GM23248 (cell line): ENCODE measurements at regions not wholly inside any gene's neighbourhood (a gene's known extent, or its start where the extent isn't known, plus 50 kb on each side); places are given as distances from the start of the nearest gene placed in this dataset.
A peak's percentile ranks its signal among the peaks of the same experiment; 100 is the strongest.

Experiments
- DNase-seq: peaks from one replicate; pipeline ENCODE4 v3.0.0-alpha.2; 2015
- H2AFZ ChIP-seq: fragments of 200-600 bp; sonication (generic); 2 replicates; pipeline ENCODE4 v1.6.1; 2016; ENCODE audit warnings: antibody characterized with exemption
- H3F3A ChIP-seq: fragments of 200-600 bp; sonication (generic); 2 replicates; pipeline ENCODE4 v1.6.1; 2016; ENCODE audit warnings: mild to moderate bottlenecking, antibody characterized with exemption, mixed run types; ENCODE audit not compliant: insufficient read depth
- H3K27ac ChIP-seq: fragments of 200-600 bp; sonication (generic); 2 replicates; pipeline ENCODE4 v1.5.1; 2016; ENCODE audit warnings: mild to moderate bottlenecking
- H3K27me3 ChIP-seq: fragments of 200-600 bp; sonication (generic); replicated peaks from 2 replicates; pipeline ENCODE4 v1.6.1; 2016; ENCODE audit warnings: mild to moderate bottlenecking; ENCODE audit not compliant: insufficient read depth
- H3K36me3 ChIP-seq: fragments of 200-600 bp; sonication (generic); 2 replicates; pipeline ENCODE4 v1.6.1; 2016; ENCODE audit warnings: low read depth, mild to moderate bottlenecking
- H3K4me1 ChIP-seq: fragments of 200-600 bp; sonication (generic); 2 replicates; pipeline ENCODE4 v1.6.1; 2016; ENCODE audit warnings: mild to moderate bottlenecking; ENCODE audit not compliant: insufficient read depth
- H3K4me2 ChIP-seq: fragments of 200-600 bp; sonication (generic); one replicate; pipeline ENCODE4 v1.6.1; 2016; ENCODE audit warnings: mild to moderate bottlenecking; ENCODE audit not compliant: unreplicated experiment
- H3K4me3 ChIP-seq: fragments of 200-600 bp; sonication (generic); 2 replicates; pipeline ENCODE4 v1.5.1; 2016; ENCODE audit warnings: mild to moderate bottlenecking
- H3K79me2 ChIP-seq: fragments of 200-600 bp; sonication (generic); 2 replicates; pipeline ENCODE4 v1.6.1; 2016; ENCODE audit warnings: mild to moderate bottlenecking; ENCODE audit not compliant: insufficient read depth
- H3K9ac ChIP-seq: fragments of 200-600 bp; sonication (generic); 2 replicates; pipeline ENCODE4 v1.6.1; 2016; ENCODE audit warnings: mild to moderate bottlenecking
- H3K9me2 ChIP-seq: fragments of 200-600 bp; sonication (generic); 2 replicates; pipeline ENCODE4 v1.6.1; 2016; ENCODE audit warnings: mixed run types, mild to moderate bottlenecking, moderate library complexity; ENCODE audit not compliant: insufficient read depth
- H3K9me3 ChIP-seq: fragments of 200-600 bp; sonication (generic); one replicate; pipeline ENCODE4 v1.6.1; 2017; ENCODE audit warnings: low read depth
- H4K20me1 ChIP-seq: fragments of 200-600 bp; sonication (generic); 2 replicates; pipeline ENCODE4 v1.6.0; 2016; ENCODE audit not compliant: insufficient read depth
- EZH2 ChIP-seq: fragments of 200-600 bp; sonication (generic); IDR thresholded peaks from 2 replicates; pipeline ENCODE4 v1.6.1; 2018; ENCODE audit warnings: antibody characterized with exemption, mild to moderate bottlenecking; ENCODE audit not compliant: insufficient read depth, poor library complexity, severe bottlenecking
- EZH2phosphoT487 ChIP-seq: fragments of 200-600 bp; sonication (generic); IDR thresholded peaks from 2 replicates; pipeline ENCODE4 v1.6.1; 2018; ENCODE audit warnings: antibody characterized with exemption, moderate library complexity, mild to moderate bottlenecking, low read depth; ENCODE audit not compliant: insufficient read depth
- WGBS, 2 experiments: methylation state at CpG; one replicate each; pipeline ENCODE4 v1.1.6; 2015 to 2017; ENCODE audit warnings: low lambda C conversion rate in 2 of 2, low coverage in 1 of 2; ENCODE audit errors: missing lambda C conversion rate in 2 of 2; 5-methylcytosine and 5-hydroxymethylcytosine counted together
- in situ Hi-C: fragments of 300-500 bp; cut with MboI; formaldehyde crosslinking; loops from 2 replicates; pipeline ENCODE4 v1.15.0; 2020

GRCh38 chr17:33545124-33545523 is 252.0 kb upstream of the ASIC2 start:
- Histone ChIP-seq H3F3A (no peaks in the 10 kb centered on the region), H2AFZ (no peak overlapping the region), H4K20me1 (no peaks in the 10 kb centered on the region), H3K79me2 (no peaks in the 10 kb centered on the region), H3K9me3 (no peaks in the 10 kb centered on the region), H3K36me3 (no peaks in the 10 kb centered on the region), H3K9me2 (no peaks in the 10 kb centered on the region), H3K27me3 (no peaks in the 10 kb centered on the region), H3K4me2 (no peak overlapping the region), H3K27ac (no peak overlapping the region), H3K9ac (no peak overlapping the region), H3K4me3 (no peak overlapping the region), H3K4me1 (no peaks in the 10 kb centered on the region)
- 50 to 55% methylated on average over 4 of the region's 4 CpGs for WGBS, 2 experiments
- TF ChIP-seq EZH2phosphoT487 (no peak), EZH2 (no peak)
- no peak for DNase-seq
- in situ Hi-C loops = no loop called here

- Histone ChIP-seq H3K9ac (no peak overlapping the region), H4K20me1 (no peaks in the 10 kb centered on the region), H3F3A (no peaks in the 10 kb centered on the region), H3K9me2 (no peaks in the 10 kb centered on the region), H3K4me1 (no peaks in the 10 kb centered on the region), H2AFZ (no peak overlapping the region), H3K27me3 (no peaks in the 10 kb centered on the region), H3K4me2 (no peak overlapping the region), H3K9me3 (no peaks in the 10 kb centered on the region), H3K36me3 (no peaks in the 10 kb centered on the region), H3K79me2 (no peaks in the 10 kb centered on the region), H3K27ac (no peak overlapping the region), H3K4me3 (no peak overlapping the region)
- in situ Hi-C loops = no loop called here
- WGBS, 2 experiments = 37 to 38% methylated on average over 4 of the region's 4 CpGs
- no peak for TF ChIP-seq EZH2phosphoT487
- no peak for TF ChIP-seq EZH2
- DNase-seq = no peak
Observed at GRCh38 chr17:33550261-33550660, 257.2 kb upstream of the ASIC2 start.

GRCh38 chr17:33551075-33551474 is 258.0 kb upstream of the ASIC2 start:
- Histone ChIP-seq H3K36me3 (no peaks in the 10 kb centered on the region), H3K9me3 (no peaks in the 10 kb centered on the region), H3K4me2 (no peak overlapping the region), H2AFZ (no peak overlapping the region), H3K27ac (no peak overlapping the region), H3K4me1 (no peaks in the 10 kb centered on the region), H3K79me2 (no peaks in the 10 kb centered on the region), H3K27me3 (no peaks in the 10 kb centered on the region), H3F3A (no peaks in the 10 kb centered on the region), H3K9ac (no peak overlapping the region), H4K20me1 (no peaks in the 10 kb centered on the region), H3K9me2 (no peaks in the 10 kb centered on the region), H3K4me3 (no peak overlapping the region)
- DNase-seq = no peak
- TF ChIP-seq EZH2phosphoT487 (no peak), EZH2 (no peak)
- in situ Hi-C loops = no loop called here
- 44 to 58% methylated on average over 5 of the region's 5 CpGs for WGBS, 2 experiments

- no peak overlapping the region for H2AFZ ChIP-seq
- H3K9ac ChIP-seq = no peak overlapping the region
- H3K4me2 ChIP-seq = no peak overlapping the region
- no peak for DNase-seq
- no peaks in the 10 kb centered on the region for H3K27me3 ChIP-seq
- H3K4me3 ChIP-seq = no peak overlapping the region
- no peaks in the 10 kb centered on the region for H3K36me3 ChIP-seq
- no peak overlapping the region for H3K27ac ChIP-seq
- H3K79me2 ChIP-seq = no peaks in the 10 kb centered on the region
- no peaks in the 10 kb centered on the region for H4K20me1 ChIP-seq
- TF ChIP-seq EZH2phosphoT487 (no peak), EZH2 (no peak)
- H3K9me2 ChIP-seq = no peaks in the 10 kb centered on the region
- H3K9me3 ChIP-seq = no peaks in the 10 kb centered on the region
- in situ Hi-C loops = no loop called here
- H3F3A ChIP-seq = no peaks in the 10 kb centered on the region
- H3K4me1 ChIP-seq = no peaks in the 10 kb centered on the region
- 30 to 44% methylated on average over 6 of the region's 6 CpGs for WGBS, 2 experiments
Observed at GRCh38 chr17:33551911-33552310, 258.8 kb upstream of the ASIC2 start.

GRCh38 chr17:33560165-33560564 is 267.1 kb upstream of the ASIC2 start:
- DNase-seq = peak; percentile 56
- Histone ChIP-seq H3K36me3 (no peaks in the 10 kb centered on the region), H3K27ac (no peak overlapping the region), H2AFZ (no peak overlapping the region), H3K9me2 (no peaks in the 10 kb centered on the region), H3K4me2 (no peak overlapping the region), H3F3A (no peaks in the 10 kb centered on the region), H3K9ac (no peak overlapping the region), H4K20me1 (no peaks in the 10 kb centered on the region), H3K4me3 (no peak overlapping the region), H3K27me3 (no peaks in the 10 kb centered on the region), H3K79me2 (no peaks in the 10 kb centered on the region), H3K9me3 (no peaks in the 10 kb centered on the region), H3K4me1 (no peaks in the 10 kb centered on the region)
- WGBS, 2 experiments = 33 to 38% methylated on average over 5 of the region's 5 CpGs
- in situ Hi-C loops = no loop called here
- TF ChIP-seq EZH2 (no peak), EZH2phosphoT487 (no peak)
